Panc1 (cell line): ENCODE measurements at regions not wholly inside any gene's neighbourhood (a gene's known extent, or its start where the extent isn't known, plus 50 kb on each side); places are given as distances from the start of the nearest gene placed in this dataset.

Experiments used
- TCF7L2 ChIP-seq: IDR thresholded peaks from 2 replicates; pipeline ENCODE4 v1.6.1; 2011; ENCODE audit warnings: mild to moderate bottlenecking, low read depth, low read length, inconsistent platforms
- TF ChIP-seq, protein P1 (sequence below): fragments of 450-650 bp; IDR thresholded peaks from 2 replicates; pipeline ENCODE4 v1.5.1; 2017; ENCODE audit warnings: mild to moderate bottlenecking

DNA sequence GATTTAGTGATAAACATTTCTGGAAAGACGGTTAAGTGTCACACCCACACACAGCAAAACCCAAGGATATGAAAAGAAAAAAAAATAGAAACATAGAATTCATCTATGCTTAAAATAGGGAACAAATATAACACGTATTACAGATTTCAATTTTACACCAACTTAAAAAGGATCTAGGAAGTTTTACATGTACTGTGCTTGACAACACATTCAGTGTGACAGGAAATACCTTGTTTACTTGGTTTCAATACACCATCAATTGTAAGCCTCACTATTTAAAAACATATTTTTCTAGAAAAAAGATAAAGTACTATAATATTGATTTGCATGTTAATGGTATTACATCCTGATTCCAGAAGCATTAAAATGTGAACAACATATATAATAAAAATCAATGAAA, 77.0 kb upstream of the SPRY1 start:
- TF ChIP-seq, protein P1, sequence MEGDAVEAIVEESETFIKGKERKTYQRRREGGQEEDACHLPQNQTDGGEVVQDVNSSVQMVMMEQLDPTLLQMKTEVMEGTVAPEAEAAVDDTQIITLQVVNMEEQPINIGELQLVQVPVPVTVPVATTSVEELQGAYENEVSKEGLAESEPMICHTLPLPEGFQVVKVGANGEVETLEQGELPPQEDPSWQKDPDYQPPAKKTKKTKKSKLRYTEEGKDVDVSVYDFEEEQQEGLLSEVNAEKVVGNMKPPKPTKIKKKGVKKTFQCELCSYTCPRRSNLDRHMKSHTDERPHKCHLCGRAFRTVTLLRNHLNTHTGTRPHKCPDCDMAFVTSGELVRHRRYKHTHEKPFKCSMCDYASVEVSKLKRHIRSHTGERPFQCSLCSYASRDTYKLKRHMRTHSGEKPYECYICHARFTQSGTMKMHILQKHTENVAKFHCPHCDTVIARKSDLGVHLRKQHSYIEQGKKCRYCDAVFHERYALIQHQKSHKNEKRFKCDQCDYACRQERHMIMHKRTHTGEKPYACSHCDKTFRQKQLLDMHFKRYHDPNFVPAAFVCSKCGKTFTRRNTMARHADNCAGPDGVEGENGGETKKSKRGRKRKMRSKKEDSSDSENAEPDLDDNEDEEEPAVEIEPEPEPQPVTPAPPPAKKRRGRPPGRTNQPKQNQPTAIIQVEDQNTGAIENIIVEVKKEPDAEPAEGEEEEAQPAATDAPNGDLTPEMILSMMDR: no peak
- TF ChIP-seq TCF7L2: no peak
